PC-9 (cell line): ENCODE measurements at regions not wholly inside any gene's neighbourhood (a gene's known extent, or its start where the extent isn't known, plus 50 kb on each side); places are given as distances from the start of the nearest gene placed in this dataset.

Source experiments
- CTCF ChIP-seq: fragments of 200-600 bp; sonication (generic); conservative IDR thresholded peaks from 2 replicates; pipeline ENCODE4 v1.6.1; 2017; ENCODE audit warnings: mixed run types, antibody characterized with exemption, mild to moderate bottlenecking, moderate library complexity
- EZH2 ChIP-seq: fragments of 200-600 bp; sonication (generic); IDR thresholded peaks from 2 replicates; pipeline ENCODE4 v1.8.0; 2017; ENCODE audit warnings: antibody characterized with exemption, low read depth

GRCh38 chr22:48693377-48694135 lies 1134.1 kb downstream of the BRD1 start:
- TF ChIP-seq CTCF (no peak), EZH2 (no peak)
